Parathyroid adenoma (tissue), 2 donors: ENCODE measurements at regions not wholly inside any gene's neighbourhood (a gene's known extent, or its start where the extent isn't known, plus 50 kb on each side); places are given as distances from the start of the nearest gene placed in this dataset.

Source experiments
- H2AFZ ChIP-seq: fragments of 300-600 bp; sonication (generic); one replicate; pipeline ENCODE4 v1.7.0; 2017; ENCODE audit warnings: antibody characterized with exemption, mild to moderate bottlenecking
- H3K27ac ChIP-seq: fragments of 300-600 bp; sonication (generic); one replicate; pipeline ENCODE4 v1.7.0; 2017
- H3K27me3 ChIP-seq: fragments of 300-600 bp; sonication (generic); one replicate; pipeline ENCODE4 v1.7.0; 2017; ENCODE audit warnings: low read length; ENCODE audit not compliant: control insufficient read depth, insufficient read depth
- H3K36me3 ChIP-seq: fragments of 300-600 bp; sonication (generic); one replicate; pipeline ENCODE4 v1.7.0; 2017; ENCODE audit warnings: low read length; ENCODE audit not compliant: control insufficient read depth, insufficient read depth
- H3K4me1 ChIP-seq: fragments of 300-600 bp; sonication (generic); one replicate; pipeline ENCODE4 v1.7.0; 2017; ENCODE audit warnings: control low read depth
- H3K4me2 ChIP-seq: fragments of 300-600 bp; sonication (generic); one replicate; pipeline ENCODE4 v1.7.0; 2017; ENCODE audit warnings: low read length
- H3K4me3 ChIP-seq: fragments of 300-600 bp; sonication (generic); one replicate; pipeline ENCODE4 v1.7.0; 2017; ENCODE audit warnings: low read depth, low read length
- H3K79me2 ChIP-seq: fragments of 300-600 bp; sonication (generic); one replicate; pipeline ENCODE4 v1.7.0; 2017; ENCODE audit warnings: control low read depth
- H3K9ac ChIP-seq: fragments of 300-600 bp; sonication (generic); one replicate; pipeline ENCODE4 v1.7.0; 2017; ENCODE audit warnings: mild to moderate bottlenecking
- H3K9me3 ChIP-seq: fragments of 300-600 bp; sonication (generic); one replicate; pipeline ENCODE4 v1.7.0; 2017; ENCODE audit warnings: low read length; ENCODE audit not compliant: control insufficient read depth
- TF ChIP-seq, protein P1 (sequence below): fragments of 300-600 bp; sonication (generic); IDR thresholded peaks from one replicate; pipeline ENCODE4 v1.7.0; 2017; ENCODE audit warnings: antibody characterized with exemption, mild to moderate bottlenecking
- donor health status: primary hyperparathyroidism.

DNA sequence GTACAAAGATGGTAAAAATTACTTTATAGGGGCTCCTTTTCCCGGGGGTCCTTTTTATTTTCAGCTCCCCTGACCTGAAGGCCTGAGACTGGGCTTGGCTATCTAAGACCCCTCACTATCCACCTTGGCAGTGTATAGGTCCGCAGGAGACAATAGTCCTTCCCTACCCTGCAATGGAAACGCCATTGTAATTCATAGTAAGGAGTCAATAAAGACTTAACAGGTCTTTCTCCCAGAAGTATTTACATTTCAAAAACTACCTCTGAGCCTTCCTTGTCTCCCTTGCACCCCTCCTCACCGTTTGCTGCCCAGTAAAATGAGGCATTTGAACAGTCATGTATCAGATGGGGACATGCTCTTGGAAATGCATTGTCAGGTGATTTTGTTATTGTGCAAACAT, 401.2 kb upstream of the CNKSR2 start:
- Histone ChIP-seq H2AFZ (no peak overlapping the region), H3K36me3 (no peaks in the 10 kb centered on the region), H3K9me3 (no peaks in the 10 kb centered on the region), H3K4me2 (no peak overlapping the region), H3K4me1 (no peaks in the 10 kb centered on the region), H3K79me2 (no peaks in the 10 kb centered on the region), H3K4me3 (no peak overlapping the region), H3K27ac (no peak overlapping the region), H3K9ac (no peak overlapping the region), H3K27me3 (no peaks in the 10 kb centered on the region)
- TF ChIP-seq, protein P1, sequence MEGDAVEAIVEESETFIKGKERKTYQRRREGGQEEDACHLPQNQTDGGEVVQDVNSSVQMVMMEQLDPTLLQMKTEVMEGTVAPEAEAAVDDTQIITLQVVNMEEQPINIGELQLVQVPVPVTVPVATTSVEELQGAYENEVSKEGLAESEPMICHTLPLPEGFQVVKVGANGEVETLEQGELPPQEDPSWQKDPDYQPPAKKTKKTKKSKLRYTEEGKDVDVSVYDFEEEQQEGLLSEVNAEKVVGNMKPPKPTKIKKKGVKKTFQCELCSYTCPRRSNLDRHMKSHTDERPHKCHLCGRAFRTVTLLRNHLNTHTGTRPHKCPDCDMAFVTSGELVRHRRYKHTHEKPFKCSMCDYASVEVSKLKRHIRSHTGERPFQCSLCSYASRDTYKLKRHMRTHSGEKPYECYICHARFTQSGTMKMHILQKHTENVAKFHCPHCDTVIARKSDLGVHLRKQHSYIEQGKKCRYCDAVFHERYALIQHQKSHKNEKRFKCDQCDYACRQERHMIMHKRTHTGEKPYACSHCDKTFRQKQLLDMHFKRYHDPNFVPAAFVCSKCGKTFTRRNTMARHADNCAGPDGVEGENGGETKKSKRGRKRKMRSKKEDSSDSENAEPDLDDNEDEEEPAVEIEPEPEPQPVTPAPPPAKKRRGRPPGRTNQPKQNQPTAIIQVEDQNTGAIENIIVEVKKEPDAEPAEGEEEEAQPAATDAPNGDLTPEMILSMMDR, result no peak

DNA sequence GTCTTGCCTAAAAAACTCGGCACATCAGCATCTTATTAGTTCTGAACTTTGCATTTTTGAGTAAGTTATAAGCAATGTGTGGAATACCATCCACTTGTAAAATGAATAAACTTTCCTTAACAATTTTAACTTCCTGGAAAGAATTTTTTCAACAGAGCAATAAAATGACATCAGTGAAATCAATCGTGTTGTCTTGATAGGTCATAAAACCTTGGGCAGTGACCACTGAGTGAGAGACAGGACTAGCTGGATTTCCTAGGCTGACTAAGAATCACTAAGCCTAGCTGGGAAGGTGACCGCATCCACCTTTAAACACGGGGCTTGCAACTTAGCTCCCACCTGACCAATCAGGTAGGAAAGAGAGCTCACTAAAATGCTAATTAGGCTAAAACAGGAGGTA, 403.0 kb upstream of the CNKSR2 start:
- TF ChIP-seq, protein P1, result no peak
- Histone ChIP-seq H3K79me2 (no peaks in the 10 kb centered on the region), H3K36me3 (no peaks in the 10 kb centered on the region), H3K4me3 (no peak overlapping the region), H3K9ac (no peak overlapping the region), H2AFZ (no peak overlapping the region), H3K27me3 (no peaks in the 10 kb centered on the region), H3K27ac (no peak overlapping the region), H3K4me2 (no peak overlapping the region), H3K9me3 (no peaks in the 10 kb centered on the region), H3K4me1 (no peaks in the 10 kb centered on the region)

DNA sequence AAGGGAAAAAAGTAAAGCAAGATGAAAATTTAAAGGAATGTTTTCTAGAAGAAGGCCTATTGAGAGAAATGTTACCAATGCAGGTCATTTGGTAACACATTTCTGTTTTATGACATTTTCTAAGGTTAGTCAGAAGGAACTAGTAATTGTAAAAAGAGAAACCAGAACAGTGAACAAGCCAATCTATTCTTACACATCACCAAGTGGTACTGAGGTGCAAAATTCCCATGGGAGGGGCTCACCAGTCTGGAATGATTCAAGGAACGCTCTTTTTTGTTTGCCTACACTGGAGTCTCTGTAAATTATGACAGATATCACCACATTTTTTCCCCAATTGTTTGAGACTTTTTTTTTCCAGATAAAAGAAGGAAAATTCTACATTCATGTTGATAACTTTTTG, 404.7 kb upstream of the CNKSR2 start:
- no peaks in the 10 kb centered on the region for H3K27me3 ChIP-seq
- H3K9me3 ChIP-seq, result no peaks in the 10 kb centered on the region
- H2AFZ ChIP-seq, result no peak overlapping the region
- H3K4me3 ChIP-seq, result no peak overlapping the region
- no peaks in the 10 kb centered on the region for H3K4me1 ChIP-seq
- no peaks in the 10 kb centered on the region for H3K36me3 ChIP-seq
- no peak overlapping the region for H3K27ac ChIP-seq
- no peaks in the 10 kb centered on the region for H3K79me2 ChIP-seq
- H3K9ac ChIP-seq, result no peak overlapping the region
- TF ChIP-seq, protein P1, result no peak
- H3K4me2 ChIP-seq, result no peak overlapping the region

DNA sequence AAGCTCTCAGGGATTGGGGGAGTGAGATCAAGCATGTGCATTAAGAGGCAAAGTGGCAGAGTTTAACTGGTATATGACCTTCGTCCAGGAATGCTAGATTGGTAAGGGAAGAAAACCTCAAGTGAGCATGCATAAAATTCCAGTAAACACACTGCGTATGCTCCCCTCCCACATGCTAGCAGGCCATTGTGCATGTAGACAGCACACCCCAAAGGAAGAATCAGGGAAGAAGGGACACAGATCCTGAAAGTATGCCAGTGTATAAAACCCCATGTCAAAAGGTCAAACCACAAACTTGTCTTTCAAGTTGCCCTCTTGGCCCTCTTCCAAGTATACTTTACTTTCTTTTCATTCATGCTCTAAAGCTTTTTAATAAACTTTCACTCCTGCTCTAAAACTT, 405.2 kb upstream of the CNKSR2 start:
- Histone ChIP-seq H3K4me2 (no peak overlapping the region), H3K4me3 (no peak overlapping the region), H2AFZ (no peak overlapping the region), H3K36me3 (no peaks in the 10 kb centered on the region), H3K9me3 (no peaks in the 10 kb centered on the region), H3K9ac (no peak overlapping the region), H3K27me3 (no peaks in the 10 kb centered on the region), H3K27ac (no peak overlapping the region), H3K79me2 (no peaks in the 10 kb centered on the region), H3K4me1 (no peaks in the 10 kb centered on the region)
- TF ChIP-seq, protein P1, result no peak

DNA sequence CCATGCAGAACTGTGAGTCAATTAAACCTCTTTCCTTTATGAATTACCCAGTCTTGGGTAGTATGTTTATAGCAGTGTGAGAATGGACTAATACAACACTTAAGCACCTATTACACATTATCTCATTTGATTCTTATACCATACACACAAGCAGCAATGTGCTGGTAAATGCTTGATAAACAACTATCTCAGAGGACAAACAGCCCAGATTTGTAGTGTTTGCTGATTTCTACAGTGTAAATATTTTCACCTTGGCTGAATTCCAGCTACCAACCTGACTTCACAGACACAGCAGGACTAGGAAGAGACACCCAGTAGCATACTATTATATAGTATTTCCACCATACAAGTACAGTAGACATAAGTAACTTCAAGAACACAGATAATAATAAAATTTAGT, 406.5 kb upstream of the CNKSR2 start:
- no peak overlapping the region for H2AFZ ChIP-seq

More for the DNA sequence above, 406.5 kb upstream of the CNKSR2 start:
- H3K9me3 ChIP-seq, result no peaks in the 10 kb centered on the region
- TF ChIP-seq, protein P1, result no peak
- no peaks in the 10 kb centered on the region for H3K79me2 ChIP-seq
- no peaks in the 10 kb centered on the region for H3K27me3 ChIP-seq
- H3K4me2 ChIP-seq, result no peak overlapping the region
- H3K9ac ChIP-seq, result no peak overlapping the region
- no peaks in the 10 kb centered on the region for H3K36me3 ChIP-seq
- H3K4me1 ChIP-seq, result no peaks in the 10 kb centered on the region
- H3K27ac ChIP-seq, result no peak overlapping the region
- H3K4me3 ChIP-seq, result no peak overlapping the region
